NCI-H748 treated with DMSO at 0.1 percent for 48 hours (cell line): ENCODE measurements at regions not wholly inside any gene's neighbourhood (a gene's known extent, or its start where the extent isn't known, plus 50 kb on each side); places are given as distances from the start of the nearest gene placed in this dataset.
"Not testable (repeated sequence)": the region's sequence is repeated elsewhere in the genome, so short reads cannot be mapped to it uniquely, and the experiment has no call there.

ENCODE experiments used
- DNase-seq: peaks from one replicate; lab custom pipeline; 2025; lab: John Stamatoyannopoulos, UW

- no peak for DNase-seq
Observed at GRCh38 chr2:21866316-21866715, 742.5 kb downstream of the TDRD15 start.

GRCh38 chr2:21887881-21888280 is 764.1 kb downstream of the TDRD15 start:
- no peak for DNase-seq

GRCh38 chr2:21890041-21890440 is 766.3 kb downstream of the TDRD15 start:
- DNase-seq, result no peak

GRCh38 chr2:21890716-21891115 is 766.9 kb downstream of the TDRD15 start:
- DNase-seq, result no peak

GRCh38 chr2:21891191-21891590 is 767.4 kb downstream of the TDRD15 start:
- no peak for DNase-seq

GRCh38 chr2:21892140-21892539 is 768.4 kb downstream of the TDRD15 start:
- no peak for DNase-seq

GRCh38 chr2:21895200-21895599 is 771.4 kb downstream of the TDRD15 start:
- DNase-seq, result no peak

GRCh38 chr2:21908712-21909380 is 785.1 kb downstream of the TDRD15 start:
- DNase-seq, result not testable (repeated sequence)

GRCh38 chr2:21910832-21911507 is 787.2 kb downstream of the TDRD15 start:
- DNase-seq, result no peak

- no peak for DNase-seq
Observed at GRCh38 chr2:21912405-21912804, 788.6 kb downstream of the TDRD15 start.

GRCh38 chr2:21915201-21915600 is 791.4 kb downstream of the TDRD15 start:
- DNase-seq, result no peak

- no peak for DNase-seq
Observed at GRCh38 chr2:21916934-21917522, 793.3 kb downstream of the TDRD15 start.

- no peak for DNase-seq
Observed at GRCh38 chr2:21920721-21921120, 797.0 kb downstream of the TDRD15 start.

GRCh38 chr2:21924640-21925285 is 801.0 kb downstream of the TDRD15 start:
- DNase-seq, result no peak

GRCh38 chr2:21928292-21928691 is 804.5 kb downstream of the TDRD15 start:
- DNase-seq, result no peak

GRCh38 chr2:21930226-21930625 is 806.5 kb downstream of the TDRD15 start:
- DNase-seq, result no peak

- DNase-seq, result no peak
Observed at GRCh38 chr2:21939967-21940366, 816.2 kb downstream of the TDRD15 start.

- DNase-seq, result no peak
Observed at GRCh38 chr2:21944536-21944935, 820.8 kb downstream of the TDRD15 start.

GRCh38 chr2:21945658-21946057 is 821.9 kb downstream of the TDRD15 start:
- no peak for DNase-seq

- no peak for DNase-seq
Observed at GRCh38 chr2:21947046-21947445, 823.3 kb downstream of the TDRD15 start.

GRCh38 chr2:21966139-21966538 is 842.4 kb downstream of the TDRD15 start:
- no peak for DNase-seq

- no peak for DNase-seq
Observed at GRCh38 chr2:21970971-21971370, 847.2 kb downstream of the TDRD15 start.

- no peak for DNase-seq
Observed at GRCh38 chr2:21972586-21972985, 848.8 kb downstream of the TDRD15 start.
